Neural cell (in vitro differentiated cells): ENCODE measurements at regions not wholly inside any gene's neighbourhood (a gene's known extent, or its start where the extent isn't known, plus 50 kb on each side); places are given as distances from the start of the nearest gene placed in this dataset.

Experiments used
- CTCF ChIP-seq: fragments of 450-650 bp; IDR thresholded peaks from 2 replicates; pipeline ENCODE4 v1.5.1; 2014; ENCODE audit warnings: antibody characterized with exemption, mild to moderate bottlenecking, moderate library complexity; ENCODE audit not compliant: poor library complexity, severe bottlenecking
- EP300 ChIP-seq: fragments of 450-650 bp; conservative IDR thresholded peaks from 2 replicates; pipeline ENCODE4 v1.6.1; 2014; ENCODE audit warnings: antibody characterized with exemption, mild to moderate bottlenecking, moderate library complexity; ENCODE audit not compliant: poor library complexity, severe bottlenecking
- EZH2 ChIP-seq: fragments of 200-600, 300-800 bp; shearing (Covaris generic), sonication (generic); IDR thresholded peaks from 2 replicates; pipeline ENCODE4 v1.6.1; 2014; ENCODE audit warnings: antibody characterized with exemption, low read length, borderline replicate concordance, mild to moderate bottlenecking; ENCODE audit not compliant: insufficient read depth, poor library complexity, severe bottlenecking
- MXI1 ChIP-seq: fragments of 450-650 bp; conservative IDR thresholded peaks from 2 replicates; pipeline ENCODE4 v1.6.1; 2014; ENCODE audit warnings: antibody characterized with exemption, mild to moderate bottlenecking; ENCODE audit not compliant: poor library complexity, severe bottlenecking
- POLR2AphosphoS5 ChIP-seq: IDR thresholded peaks from 2 replicates; pipeline ENCODE4 v1.6.1; 2012
- RAD21 ChIP-seq: fragments of 450-650 bp; conservative IDR thresholded peaks from 2 replicates; pipeline ENCODE4 v1.6.1; 2014; ENCODE audit warnings: antibody characterized with exemption, mild to moderate bottlenecking, moderate library complexity
- REST ChIP-seq: IDR thresholded peaks from 2 replicates; pipeline ENCODE4 v1.6.1; 2012; ENCODE audit warnings: borderline replicate concordance
- SMC3 ChIP-seq: fragments of 450-650 bp; conservative IDR thresholded peaks from 2 replicates; pipeline ENCODE4 v1.6.1; 2014; ENCODE audit warnings: antibody characterized with exemption, mild to moderate bottlenecking, moderate library complexity; ENCODE audit not compliant: poor library complexity
- TAF1 ChIP-seq: IDR thresholded peaks from 2 replicates; pipeline ENCODE4 v1.6.1; 2012; ENCODE audit warnings: low read depth

GRCh38 chr9:25010027-25010662 lies 464.4 kb upstream of the IZUMO3 start:
- TF ChIP-seq CTCF: no peak
- TF ChIP-seq EP300: no peak
- no peak for TF ChIP-seq REST
- no peak for TF ChIP-seq MXI1
- TF ChIP-seq TAF1: no peak
- TF ChIP-seq POLR2AphosphoS5: no peak
- TF ChIP-seq EZH2: no peak
- TF ChIP-seq RAD21: no peak
- TF ChIP-seq SMC3: no peak
